ENCODE measurements at regions not wholly inside any gene's neighbourhood (a gene's known extent, or its start where the extent isn't known, plus 50 kb on each side); places are given as distances from the start of the nearest gene placed in this dataset.

GRCh38 chr10:118809357-118810220 lies 54.8 kb upstream of the CACUL1 start:
- no peak for TF ChIP-seq POLR2A (IDR thresholded peaks at IDR 0.05; ENCODE audit: low read depth)
- no peak for TF ChIP-seq CTCF (IDR thresholded peaks at IDR 0.05)
- TF ChIP-seq POLR2AphosphoS5 (IDR thresholded peaks at IDR 0.05): no peak
